Skeletal muscle cell (primary cell): ENCODE measurements at regions not wholly inside any gene's neighbourhood (a gene's known extent, or its start where the extent isn't known, plus 50 kb on each side); places are given as distances from the start of the nearest gene placed in this dataset.
"Not testable (repeated sequence)": the region's sequence is repeated elsewhere in the genome, so short reads cannot be mapped to it uniquely, and the experiment has no call there.

Experiments
- DNase-seq: peaks from one replicate; pipeline ENCODE4 v3.0.0-alpha.2; 2010; ENCODE audit warnings: low read depth
- H3K4me3 ChIP-seq: 2 replicates; pipeline ENCODE4 v1.5.1; 2011; ENCODE audit warnings: low read depth, mild to moderate bottlenecking, control low read depth, low read length, moderate library complexity

DNA sequence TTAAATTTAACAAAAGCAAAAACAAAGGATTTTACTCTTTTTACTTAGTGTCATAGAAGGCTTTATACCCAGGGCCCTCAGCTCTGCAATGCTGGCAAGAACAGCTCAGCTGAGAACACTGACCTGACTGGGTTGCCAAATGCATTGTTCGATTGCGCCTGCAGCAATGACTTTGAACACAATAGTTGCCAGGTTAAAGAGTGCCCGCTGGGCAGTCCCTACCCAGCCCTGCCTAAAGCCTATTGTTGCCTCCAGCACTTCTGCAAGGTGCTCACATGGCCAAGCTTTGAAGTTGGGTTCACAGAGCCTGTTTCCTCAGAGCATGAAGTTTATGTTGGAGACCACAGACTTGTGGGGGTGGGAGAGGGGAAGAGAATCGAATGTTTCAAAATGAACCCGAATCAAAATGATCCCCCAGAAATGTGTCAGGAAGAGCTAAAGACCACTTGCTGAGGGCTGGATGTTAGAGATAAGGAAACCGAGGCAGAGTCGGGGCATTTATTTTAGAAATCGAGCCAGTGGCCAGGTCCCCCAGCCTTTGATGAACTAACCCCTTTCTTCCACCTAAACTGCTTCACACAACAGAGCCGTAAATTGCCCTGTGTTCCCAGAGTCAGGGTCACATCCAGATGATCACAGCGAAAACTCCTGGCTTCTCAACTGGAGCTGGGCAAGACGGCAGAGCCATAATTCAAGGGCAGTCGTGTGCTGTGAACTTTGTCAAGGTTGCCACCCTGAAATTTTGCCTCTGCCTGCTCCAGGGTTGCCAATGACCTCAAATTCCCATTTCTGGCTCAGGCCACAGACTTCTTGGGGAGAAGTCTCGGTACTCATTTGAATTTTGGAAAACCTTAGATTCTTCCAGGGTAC lies 55.0 kb downstream of the FOXA2 start:
- no peak for DNase-seq
- no peak overlapping the region for H3K4me3 ChIP-seq

DNA sequence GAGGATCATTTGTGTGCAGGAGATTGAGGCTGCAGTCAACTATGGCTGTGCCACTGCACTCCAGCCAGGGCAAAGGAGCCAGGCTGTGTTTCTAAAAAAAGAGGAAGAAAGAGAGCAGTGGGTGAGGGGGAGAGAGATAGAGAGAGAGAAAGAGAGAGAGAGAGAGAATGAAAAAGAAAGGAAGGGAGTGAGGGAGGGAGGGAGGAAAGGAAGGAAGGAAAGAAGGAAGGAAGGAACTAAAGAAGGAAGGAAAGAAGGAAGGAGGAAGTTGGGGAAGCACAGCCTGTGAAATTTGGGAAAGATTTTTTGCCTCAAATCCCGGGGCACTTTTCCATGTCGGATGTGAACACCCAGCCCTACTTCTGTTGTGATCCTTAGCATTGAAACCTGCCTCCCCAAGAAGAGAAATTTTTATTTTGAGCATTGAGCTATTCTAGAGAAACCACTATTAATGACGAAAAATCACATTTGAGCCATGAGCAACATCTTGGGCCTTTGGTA lies 57.8 kb downstream of the FOXA2 start:
- H3K4me3 ChIP-seq = no peak overlapping the region
- DNase-seq = no peak

DNA sequence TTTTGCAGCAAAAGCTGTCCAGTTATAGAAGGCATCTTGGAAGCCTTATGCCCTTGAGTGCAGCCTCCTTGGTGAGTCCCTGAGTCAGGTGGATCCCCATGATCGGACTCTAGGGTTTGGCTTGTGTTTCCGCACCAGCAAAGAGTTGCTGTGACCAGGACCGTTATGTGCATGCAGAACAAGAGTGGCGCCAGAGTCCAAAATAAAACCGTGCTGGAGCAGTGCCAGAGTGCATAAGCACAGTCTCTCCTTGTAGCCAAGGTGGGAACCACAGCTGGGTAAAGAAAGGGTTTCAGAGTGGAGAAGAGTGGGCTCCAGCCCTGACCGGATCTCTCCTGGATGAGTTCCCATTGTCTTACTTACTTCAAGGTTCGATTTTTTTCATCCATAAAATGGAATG lies 58.6 kb downstream of the FOXA2 start:
- no peak overlapping the region for H3K4me3 ChIP-seq
- DNase-seq = no peak

DNA sequence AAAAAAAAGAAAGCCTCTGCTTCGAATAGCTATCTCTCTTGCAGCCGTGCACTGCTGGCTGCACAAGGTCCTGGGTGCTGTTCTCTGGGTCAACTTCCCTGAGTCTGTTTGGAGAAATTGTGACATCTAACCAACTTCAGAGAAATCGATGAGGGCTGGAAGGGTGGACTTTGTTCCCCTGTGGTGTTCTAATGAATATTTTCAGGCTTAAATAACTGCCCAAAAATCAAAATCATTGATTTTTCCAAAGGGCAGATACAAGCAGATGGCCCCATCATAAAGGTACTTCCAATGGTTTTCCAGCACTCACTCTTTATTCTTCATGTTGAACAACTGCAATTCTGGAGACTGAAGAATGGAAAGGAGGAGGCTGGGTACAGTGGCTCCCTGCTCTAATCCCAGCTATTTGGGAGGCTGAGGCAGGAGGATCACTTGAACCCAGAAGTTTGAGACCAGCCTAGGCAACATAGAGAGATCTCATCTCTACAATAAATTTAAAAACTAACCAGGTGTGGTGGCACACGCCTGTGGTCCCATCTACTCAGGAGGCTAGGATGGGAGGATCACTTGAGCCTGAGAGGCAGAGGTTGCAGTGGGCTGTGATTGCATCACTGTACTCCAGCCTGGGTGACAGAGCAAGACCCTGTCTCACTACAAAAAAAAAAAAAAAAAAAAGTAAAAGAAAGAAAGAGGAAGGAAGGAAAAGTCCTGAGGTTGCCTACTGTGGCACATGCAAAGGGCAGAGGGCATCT lies 59.1 kb downstream of the FOXA2 start:
- no peak for DNase-seq

DNA sequence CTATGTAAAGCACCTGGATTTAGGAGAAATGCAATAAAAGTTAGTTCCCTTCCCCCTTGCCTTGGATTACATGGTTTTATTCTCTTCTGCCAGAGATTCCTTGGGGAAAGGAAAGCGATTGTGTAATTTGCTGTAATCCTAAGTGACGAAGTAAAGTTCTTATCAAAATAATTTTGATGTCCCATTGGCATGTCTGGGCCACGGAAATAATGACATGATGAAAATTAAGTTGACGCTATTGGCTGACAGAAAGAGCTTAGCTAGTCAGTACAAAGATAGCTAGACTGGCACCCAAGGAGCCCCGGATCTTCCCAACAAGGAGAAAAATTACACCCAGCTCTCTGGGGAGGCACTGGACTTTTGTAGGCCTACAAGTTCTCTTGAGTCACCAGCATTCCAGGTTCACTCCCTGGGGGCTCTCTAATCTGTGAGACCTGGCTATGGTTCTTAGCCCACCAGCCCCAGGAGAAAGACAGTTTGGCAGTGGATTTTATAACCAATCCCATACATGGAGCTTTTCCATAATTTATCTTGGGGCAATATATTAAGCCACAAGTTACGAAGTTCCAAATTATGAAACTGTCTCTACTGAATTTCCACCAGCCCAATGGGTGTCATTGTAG lies 59.9 kb downstream of the FOXA2 start:
- no peak overlapping the region for H3K4me3 ChIP-seq
- DNase-seq = no peak

More for the DNA sequence above, 59.1 kb downstream of the FOXA2 start:
- no peak overlapping the region for H3K4me3 ChIP-seq

DNA sequence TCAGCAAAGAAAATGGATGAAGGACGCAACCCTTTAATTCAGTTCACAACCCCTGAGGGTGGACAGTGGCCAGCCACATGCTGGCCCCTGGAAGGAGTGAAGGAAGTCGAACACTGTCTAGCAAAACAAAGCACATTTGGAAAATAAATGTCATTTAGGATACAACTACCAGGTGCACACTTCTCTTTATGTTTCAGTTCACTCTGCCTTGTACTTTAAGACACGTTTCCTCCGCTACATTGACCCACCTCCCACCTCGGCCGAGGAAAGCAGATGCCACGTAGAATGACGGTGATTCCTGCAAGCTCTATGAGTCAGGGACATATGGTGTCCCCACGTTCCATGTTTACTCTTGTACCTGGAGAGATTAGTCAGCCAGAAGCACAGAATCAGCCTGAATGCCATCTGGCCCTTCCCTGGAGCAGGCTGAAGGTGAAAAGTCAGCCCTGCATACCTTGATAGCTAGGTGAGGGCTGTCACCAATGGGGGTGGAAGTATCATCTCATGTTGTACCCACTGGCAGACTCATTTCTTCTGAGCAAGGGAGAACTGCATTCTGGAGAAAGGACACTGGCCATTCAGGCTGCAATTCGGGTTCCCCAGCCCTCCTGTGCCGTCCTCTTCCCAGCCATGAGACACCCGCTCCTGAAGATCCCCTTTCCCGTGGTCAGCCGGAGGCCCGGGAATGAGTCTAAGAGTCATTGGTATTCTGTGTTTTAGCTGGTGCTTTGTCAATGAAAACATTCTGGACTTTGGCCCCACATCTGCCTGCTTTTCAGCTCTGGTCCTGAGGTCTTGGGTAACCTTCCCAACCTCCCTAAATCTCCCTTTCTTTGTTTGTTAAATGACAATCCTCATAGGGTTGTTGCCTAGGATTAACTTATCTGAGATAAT lies 60.6 kb downstream of the FOXA2 start:
- no peak overlapping the region for H3K4me3 ChIP-seq
- DNase-seq = no peak

DNA sequence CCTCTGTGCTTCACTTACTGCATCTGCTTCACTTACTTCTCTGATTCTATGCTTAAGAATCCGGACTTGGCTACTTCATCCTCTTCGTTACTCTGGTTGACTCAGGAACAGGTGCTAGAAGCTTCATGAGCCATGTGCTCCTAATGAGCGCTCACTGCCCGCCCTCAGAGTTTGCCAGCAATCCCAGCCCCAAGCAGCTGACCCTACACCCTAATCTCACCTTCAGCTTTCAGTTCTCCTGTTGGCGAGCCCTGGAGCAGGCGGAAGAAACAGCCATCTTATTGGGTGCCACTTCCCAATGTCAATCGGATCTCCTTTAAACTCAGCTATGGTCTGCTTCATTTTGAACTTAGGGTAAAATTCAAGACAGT lies 61.3 kb downstream of the FOXA2 start:
- DNase-seq = no peak
- no peak overlapping the region for H3K4me3 ChIP-seq

DNA sequence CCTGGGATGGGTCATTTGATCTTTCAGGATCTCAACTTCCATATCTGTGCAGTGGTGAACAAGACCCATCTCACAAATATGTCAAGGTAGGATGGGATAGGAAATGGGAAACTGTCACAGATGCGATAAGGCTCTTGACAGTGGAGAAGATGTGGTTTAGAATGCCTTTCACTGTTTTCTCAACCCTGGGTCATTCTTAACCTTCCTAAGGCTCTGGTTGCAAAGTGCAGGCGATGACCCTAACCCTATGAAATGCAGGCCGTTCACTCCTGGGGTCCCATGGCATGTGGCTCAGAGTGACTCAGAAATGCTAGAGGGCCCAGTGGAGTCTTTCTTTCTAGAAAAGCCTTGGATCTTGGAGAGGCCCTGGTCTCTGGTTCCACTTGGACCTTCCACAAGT lies 61.7 kb downstream of the FOXA2 start:
- DNase-seq = no peak

DNA sequence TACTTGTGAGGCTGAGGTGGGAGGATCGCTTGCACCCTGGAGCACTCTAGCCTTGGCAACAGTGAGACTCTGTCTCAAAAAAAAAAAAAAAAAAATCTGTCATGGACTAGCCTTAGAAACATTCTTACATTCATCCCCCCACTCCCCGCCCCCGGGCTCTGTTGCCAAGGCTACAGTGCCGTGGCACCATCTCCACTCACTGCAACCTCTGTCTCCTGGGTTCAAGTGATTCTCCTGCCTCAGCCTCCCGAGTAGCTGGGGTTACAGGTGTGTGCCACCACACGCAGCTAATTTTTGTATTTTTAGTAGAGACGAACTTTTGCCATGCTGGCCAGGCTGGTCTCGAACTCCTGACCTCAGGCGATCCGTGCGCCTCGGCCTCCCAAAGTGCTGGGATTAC lies 62.4 kb downstream of the FOXA2 start:
- DNase-seq, H3K4me3 ChIP-seq: not testable (repeated sequence)

More for the DNA sequence above, 61.7 kb downstream of the FOXA2 start:
- no peak overlapping the region for H3K4me3 ChIP-seq

DNA sequence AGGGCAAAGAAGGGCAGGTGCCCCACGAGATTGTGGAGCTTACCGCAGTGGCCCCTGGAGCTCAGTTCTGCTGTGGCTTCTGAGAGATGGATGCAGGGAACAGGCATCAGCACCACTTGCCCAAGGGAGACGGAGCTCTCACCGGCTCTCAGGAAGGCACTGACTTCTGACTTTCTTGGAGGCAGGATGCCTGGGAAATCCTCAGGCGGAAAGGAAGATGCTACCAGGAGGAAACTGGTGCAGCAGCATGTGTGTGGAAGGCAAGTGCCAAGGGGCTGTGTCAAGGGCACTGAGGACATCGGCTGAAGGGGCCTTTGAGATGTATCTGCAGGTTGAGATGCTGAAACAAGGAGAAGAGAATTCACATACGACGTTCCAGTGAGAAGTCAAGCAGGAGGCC lies 64.0 kb downstream of the FOXA2 start:
- H3K4me3 ChIP-seq = no peak overlapping the region
- DNase-seq = no peak

DNA sequence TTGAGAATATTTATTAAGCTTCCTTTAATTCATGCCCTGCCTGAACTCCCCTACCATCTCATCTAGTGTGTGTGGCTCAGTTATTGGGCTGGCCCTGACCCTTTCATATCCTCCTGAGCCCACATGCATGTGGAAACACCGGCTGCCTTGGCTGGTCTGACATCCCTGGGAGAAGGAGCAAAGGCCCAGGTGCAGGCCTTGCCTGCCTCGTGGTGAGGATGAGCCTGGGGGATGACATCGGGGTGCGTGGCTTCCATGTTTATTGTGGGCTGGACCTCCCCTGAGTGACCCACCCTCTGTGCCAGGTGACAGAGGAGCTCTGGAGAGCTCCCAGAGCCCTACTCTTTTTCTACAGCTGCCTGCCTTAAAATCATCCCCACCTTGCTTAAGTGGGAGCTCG lies 69.1 kb downstream of the FOXA2 start:
- no peak for DNase-seq
- H3K4me3 ChIP-seq = no peak overlapping the region

DNA sequence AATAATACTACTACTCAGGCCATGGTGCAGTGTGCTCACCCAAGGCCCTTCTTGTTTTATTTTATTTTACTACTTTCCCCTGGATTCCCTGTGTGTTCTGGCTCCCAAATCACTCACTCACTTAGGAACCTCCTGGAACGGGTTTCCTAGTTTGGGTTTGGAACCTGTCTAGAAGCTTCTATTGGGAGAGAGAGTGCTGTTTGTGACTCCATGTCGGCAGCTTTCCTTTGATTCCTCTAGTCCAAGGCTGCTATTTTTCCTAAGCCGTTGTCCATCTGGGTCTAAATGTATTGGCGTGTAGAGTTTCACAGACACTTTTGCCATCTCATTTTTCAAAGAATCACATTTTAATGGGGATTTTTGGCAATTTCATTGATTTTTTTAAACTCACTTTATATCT lies 70.8 kb downstream of the FOXA2 start:
- no peak for DNase-seq
- H3K4me3 ChIP-seq = no peak overlapping the region

DNA sequence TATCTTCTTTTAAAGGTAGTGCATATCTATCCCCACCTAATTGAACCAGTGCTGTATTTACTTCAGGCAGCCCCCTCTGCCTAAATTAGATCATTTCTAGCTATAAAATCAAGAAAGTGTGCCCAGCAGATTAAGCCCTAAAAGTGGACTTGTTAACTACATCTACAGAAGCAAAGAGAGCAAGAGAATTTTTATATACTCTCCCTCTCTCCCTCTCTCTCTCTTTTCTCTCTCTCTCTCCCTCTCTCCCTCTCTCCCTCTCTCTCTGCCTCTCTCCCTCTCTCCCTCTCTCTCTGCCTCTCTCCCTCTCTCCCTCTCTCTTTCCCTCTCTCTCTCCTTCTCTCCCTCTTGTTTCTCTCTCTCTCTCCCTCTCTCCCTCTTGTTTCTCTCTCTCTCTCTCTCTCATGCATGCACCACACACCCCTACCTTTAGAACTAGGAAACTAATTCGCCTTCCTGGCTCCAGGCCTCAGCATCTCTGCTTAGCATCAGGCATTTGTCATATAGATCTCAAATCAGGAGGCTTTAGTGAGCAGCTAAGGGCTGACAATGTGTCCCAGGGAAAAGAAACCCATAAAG lies 71.4 kb downstream of the FOXA2 start:
- DNase-seq = no peak
- no peak overlapping the region for H3K4me3 ChIP-seq

DNA sequence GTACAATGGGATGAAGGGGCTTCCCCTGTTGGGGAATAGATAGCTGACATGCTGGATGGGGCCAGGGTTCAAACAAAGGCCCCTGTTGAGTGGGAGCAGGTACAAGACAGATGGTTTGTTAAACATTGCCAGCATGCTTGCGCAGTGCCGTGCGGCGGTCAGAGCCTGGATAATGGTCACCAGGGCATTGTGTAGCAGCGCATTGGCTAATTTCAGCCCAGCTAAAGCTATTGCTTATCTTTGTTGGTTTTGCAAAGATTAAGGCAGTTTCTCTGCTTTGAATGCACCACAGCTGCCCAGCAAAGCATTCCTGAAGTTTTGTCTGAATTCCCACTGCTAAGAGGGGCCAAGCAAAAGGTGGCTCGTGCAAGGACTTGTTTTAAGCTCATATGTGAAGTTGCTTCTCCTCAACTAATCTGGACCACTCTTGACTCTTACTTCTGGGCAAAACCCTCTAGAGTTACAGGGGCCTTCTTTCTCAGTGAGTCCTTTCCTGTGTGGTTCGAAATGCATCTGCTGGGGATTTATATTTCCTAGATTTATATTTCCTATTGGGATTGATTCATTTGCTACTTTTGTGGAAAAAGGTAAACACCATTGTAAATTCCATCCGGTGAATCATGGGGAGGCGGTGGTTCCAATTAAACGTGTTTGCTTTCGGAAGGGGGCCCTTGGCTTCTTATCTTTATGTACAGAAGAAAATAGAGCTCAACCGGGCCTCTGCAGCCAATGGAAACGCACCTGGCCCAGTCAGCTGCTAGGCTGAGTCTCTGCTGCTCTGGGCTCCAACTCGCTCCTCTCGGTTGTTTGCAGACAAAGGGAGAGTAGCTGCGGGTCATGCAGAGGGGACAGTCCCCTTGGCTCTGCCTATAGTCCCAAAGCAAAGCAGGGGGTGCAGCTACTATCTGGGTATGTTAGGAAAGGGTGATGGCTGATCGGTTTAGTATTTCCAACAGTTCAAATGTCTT lies 72.1 kb downstream of the FOXA2 start:
- H3K4me3 ChIP-seq = no peak overlapping the region
- no peak for DNase-seq

DNA sequence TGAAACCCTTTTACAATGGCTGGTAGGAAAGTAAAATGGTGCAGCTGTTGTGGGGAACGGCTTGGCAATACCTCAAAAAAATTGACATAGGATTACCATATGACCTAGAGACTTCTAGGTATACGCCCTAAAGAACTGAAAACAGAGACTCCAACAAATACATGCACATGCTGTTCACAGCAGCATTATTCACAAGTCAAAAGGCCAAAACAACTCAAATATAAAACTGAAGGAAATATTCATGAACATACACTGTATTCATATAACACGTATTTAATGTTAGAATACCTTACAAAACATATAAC lies 74.6 kb downstream of the FOXA2 start:
- DNase-seq = no peak
- H3K4me3 ChIP-seq = no peak overlapping the region

DNA sequence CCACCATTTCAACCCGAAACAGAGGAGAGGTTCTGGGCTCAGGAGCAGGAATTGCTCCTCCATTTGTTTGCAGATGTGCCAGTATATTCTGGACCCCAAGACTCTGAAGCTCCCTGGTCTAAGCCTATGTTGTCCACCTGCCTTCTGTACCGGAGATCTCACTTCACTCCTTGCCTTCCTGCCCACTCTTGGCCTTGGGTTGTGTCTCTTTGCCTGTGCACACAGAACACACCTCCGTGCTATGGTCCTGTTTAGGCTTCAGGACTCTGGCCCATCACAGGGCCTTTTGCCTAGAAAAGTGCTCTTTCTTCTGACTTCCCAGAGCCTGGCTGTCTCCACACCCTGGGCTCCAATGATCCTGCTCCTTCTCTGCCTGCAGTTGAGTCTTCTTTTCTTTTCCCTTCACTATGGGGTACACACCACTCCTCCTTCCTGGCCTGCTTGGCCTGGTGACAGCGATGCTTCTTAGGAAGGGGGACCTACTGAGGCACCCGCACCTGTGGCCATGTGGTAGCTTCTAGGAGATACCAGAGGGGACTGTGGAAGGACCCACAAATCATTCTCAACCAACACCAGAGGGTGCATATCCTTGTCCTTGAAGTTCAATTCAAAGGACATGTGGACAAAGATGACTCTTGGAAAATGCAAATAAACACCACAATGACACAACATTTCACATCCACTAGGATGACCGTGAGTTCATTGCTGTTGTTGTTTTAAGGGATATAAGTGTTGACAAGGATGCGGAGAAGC lies 75.1 kb downstream of the FOXA2 start:
- no peak for DNase-seq
- H3K4me3 ChIP-seq = no peak overlapping the region

DNA sequence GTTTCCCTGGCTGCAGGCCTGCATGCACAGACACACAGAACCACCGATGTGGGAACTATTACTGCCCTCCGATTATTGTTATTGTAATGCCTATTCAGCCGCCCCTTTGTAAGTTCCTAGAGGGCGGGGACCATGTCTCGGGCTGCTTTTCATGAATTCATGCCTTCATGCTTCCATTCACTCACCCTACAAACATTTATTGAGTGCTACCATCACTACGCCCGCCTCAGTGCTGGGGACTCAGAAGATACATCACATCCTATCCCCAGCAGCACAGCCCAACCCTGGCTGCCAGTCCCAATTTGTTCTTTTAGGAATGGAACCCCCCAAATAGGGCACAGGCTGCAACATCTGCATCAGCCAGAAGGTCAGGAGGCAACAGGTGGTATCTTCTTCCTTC lies 75.9 kb downstream of the FOXA2 start:
- H3K4me3 ChIP-seq = no peak overlapping the region

More for the DNA sequence above, 75.9 kb downstream of the FOXA2 start:
- no peak for DNase-seq
